H9 (cell line): ENCODE measurements at regions not wholly inside any gene's neighbourhood (a gene's known extent, or its start where the extent isn't known, plus 50 kb on each side); places are given as distances from the start of the nearest gene placed in this dataset.

Experiments used
- DNase-seq: peaks from one replicate; pipeline ENCODE4 v3.0.0-alpha.2; 2017
- H2AFZ ChIP-seq: one replicate; pipeline ENCODE4 v1.6.1; 2013; ENCODE audit warnings: mild to moderate bottlenecking, low read length, control low read depth, moderate library complexity
- H2AK5ac ChIP-seq: 2 replicates; pipeline ENCODE4 v1.6.1; 2013; ENCODE audit warnings: low read length, control low read depth, mixed read lengths; ENCODE audit not compliant: insufficient read length
- H2BK120ac ChIP-seq: one replicate; pipeline ENCODE4 v1.6.1; 2013; ENCODE audit warnings: low read depth, mild to moderate bottlenecking, low read length, control low read depth, inconsistent platforms; ENCODE audit not compliant: poor library complexity, severe bottlenecking
- H2BK12ac ChIP-seq: 2 replicates; pipeline ENCODE4 v1.6.1; 2013; ENCODE audit warnings: low read length, control low read depth, mixed read lengths, low read depth; ENCODE audit not compliant: insufficient read length
- H2BK15ac ChIP-seq: 2 replicates; pipeline ENCODE4 v1.6.1; 2013; ENCODE audit warnings: low read depth, low read length, control low read depth
- H2BK20ac ChIP-seq: one replicate; pipeline ENCODE4 v1.6.1; 2013; ENCODE audit warnings: low read depth, mild to moderate bottlenecking, low read length, control low read depth, inconsistent platforms; ENCODE audit not compliant: poor library complexity, severe bottlenecking
- H2BK5ac ChIP-seq: 2 replicates; pipeline ENCODE4 v1.6.1; 2013; ENCODE audit warnings: low read length, control low read depth, mixed read lengths; ENCODE audit not compliant: insufficient read length
- H3K14ac ChIP-seq: 2 replicates; pipeline ENCODE4 v1.6.1; 2013; ENCODE audit warnings: low read length, control low read depth; ENCODE audit not compliant: insufficient read depth
- H3K18ac ChIP-seq: 2 replicates; pipeline ENCODE4 v1.6.1; 2013; ENCODE audit warnings: low read depth, mild to moderate bottlenecking, mixed read lengths, low read length, control low read depth; ENCODE audit not compliant: insufficient read length
- H3K23ac ChIP-seq: 2 replicates; pipeline ENCODE4 v1.6.1; 2013; ENCODE audit warnings: low read length, control low read depth, mixed read lengths, low read depth; ENCODE audit not compliant: insufficient read length
- H3K23me2 ChIP-seq: 2 replicates; pipeline ENCODE4 v1.6.1; 2013; ENCODE audit warnings: low read depth, mild to moderate bottlenecking, mixed read lengths, low read length, control low read depth; ENCODE audit not compliant: insufficient read length, poor library complexity, severe bottlenecking
- H3K27ac ChIP-seq: 2 replicates; pipeline ENCODE4 v1.5.1; 2013; ENCODE audit warnings: low read length, control low read depth, mixed read lengths, low read depth; ENCODE audit not compliant: insufficient read length
- H3K27me3 ChIP-seq: 2 replicates; pipeline ENCODE4 v1.6.1; 2013; ENCODE audit warnings: low read length, control low read depth, inconsistent platforms; ENCODE audit not compliant: insufficient read depth
- H3K4ac ChIP-seq: 2 replicates; pipeline ENCODE4 v1.6.1; 2013; ENCODE audit warnings: low read depth, mild to moderate bottlenecking, control low read depth, inconsistent platforms, low read length, moderate library complexity
- H3K4me1 ChIP-seq: 2 replicates; pipeline ENCODE4 v1.6.1; 2013; ENCODE audit warnings: low read length, control low read depth, inconsistent platforms; ENCODE audit not compliant: insufficient read depth
- H3K4me2 ChIP-seq: 2 replicates; pipeline ENCODE4 v1.6.1; 2013; ENCODE audit warnings: low read length, control low read depth, mixed read lengths; ENCODE audit not compliant: insufficient read length, insufficient read depth
- H3K56ac ChIP-seq: 2 replicates; pipeline ENCODE4 v1.6.1; 2013; ENCODE audit warnings: low read depth, mild to moderate bottlenecking, mixed read lengths, low read length, control low read depth; ENCODE audit not compliant: insufficient read length
- H3K79me1 ChIP-seq: 2 replicates; pipeline ENCODE4 v1.6.1; 2013; ENCODE audit warnings: low read depth, mild to moderate bottlenecking, moderate library complexity, low read length, control low read depth, inconsistent platforms; ENCODE audit not compliant: insufficient read depth, poor library complexity, severe bottlenecking
- H3K79me2 ChIP-seq: 2 replicates; pipeline ENCODE4 v1.6.1; 2013; ENCODE audit warnings: low read length, control low read depth, inconsistent platforms; ENCODE audit not compliant: insufficient read depth
- H3K9ac ChIP-seq: 2 replicates; pipeline ENCODE4 v1.6.1; 2013; ENCODE audit warnings: low read length, control low read depth, mixed read lengths; ENCODE audit not compliant: insufficient read length; ENCODE audit errors: extremely low read depth
- H3K9me3 ChIP-seq: one replicate; pipeline ENCODE4 v1.6.1; 2013; ENCODE audit warnings: low read depth, low read length, inconsistent platforms; ENCODE audit not compliant: control insufficient read depth
- H3T11ph ChIP-seq: one replicate; pipeline ENCODE4 v1.6.1; 2013; ENCODE audit warnings: mild to moderate bottlenecking, low read length, control low read depth, inconsistent platforms
- H4K20me1 ChIP-seq: one replicate; pipeline ENCODE4 v1.6.1; 2013; ENCODE audit not compliant: control insufficient read depth, insufficient read length, insufficient read depth
- H4K5ac ChIP-seq: 2 replicates; pipeline ENCODE4 v1.6.1; 2013; ENCODE audit warnings: low read depth, mild to moderate bottlenecking, mixed read lengths, low read length, control low read depth; ENCODE audit not compliant: insufficient read length
- H4K8ac ChIP-seq: replicated peaks from 2 replicates; pipeline ENCODE4 v1.6.1; 2013; ENCODE audit warnings: low read length, control low read depth, mixed read lengths, low read depth; ENCODE audit not compliant: insufficient read length
- H4K91ac ChIP-seq: 2 replicates; pipeline ENCODE4 v1.6.1; 2013; ENCODE audit warnings: low read depth, mild to moderate bottlenecking, moderate library complexity, mixed read lengths, low read length, control low read depth; ENCODE audit not compliant: insufficient read length
- H3K27ac Mint-ChIP-seq, 3 experiments: 2 replicates in 2 of 3; 3 replicates in 1 of 3; pipeline ENCODE4 v1.8.0; 2020 to 2021; ENCODE audit warnings: mixed read lengths in 3 of 3, mild to moderate bottlenecking in 1 of 3, moderate library complexity in 1 of 3
- H3K27me3 Mint-ChIP-seq: 2 replicates; pipeline ENCODE4 v1.8.0; 2021; ENCODE audit warnings: low read depth, mild to moderate bottlenecking, moderate library complexity, mixed read lengths
- H3K36me3 Mint-ChIP-seq, 3 experiments: 2 replicates in 2 of 3; 3 replicates in 1 of 3; pipeline ENCODE4 v1.8.0; 2020 to 2021; ENCODE audit warnings: low read depth in 3 of 3, mixed read lengths in 3 of 3; ENCODE audit not compliant: insufficient read depth in 1 of 3
- H3K4me1 Mint-ChIP-seq, 2 experiments: 2 replicates each; pipeline ENCODE4 v1.8.0; 2020; ENCODE audit warnings: mixed read lengths in 2 of 2
- H3K4me3 Mint-ChIP-seq, 2 experiments: 2 replicates in 1 of 2; 3 replicates in 1 of 2; pipeline ENCODE4 v1.8.0; 2020 to 2021; ENCODE audit warnings: mild to moderate bottlenecking in 2 of 2, mixed read lengths in 2 of 2, moderate library complexity in 1 of 2
- H3K9me3 Mint-ChIP-seq, 2 experiments: 2 replicates in 1 of 2; 3 replicates in 1 of 2; pipeline ENCODE4 v1.8.0; 2020; ENCODE audit warnings: mild to moderate bottlenecking in 2 of 2, mixed read lengths in 2 of 2, moderate library complexity in 1 of 2
- CTCF ChIP-seq: fragments of 200-600 bp; sonication (generic); conservative IDR thresholded peaks from 3 replicates; pipeline ENCODE4 v1.8.0; 2021; ENCODE audit warnings: antibody characterized with exemption, mild to moderate bottlenecking

- Histone ChIP-seq H2AFZ (no peak overlapping the region), H2BK15ac (no peak overlapping the region), H4K8ac (no peak overlapping the region), H3K18ac (no peak overlapping the region), H4K5ac (no peak overlapping the region), H4K91ac (no peak overlapping the region), H2BK5ac (no peak overlapping the region), H3K4me2 (no peak overlapping the region), H3K56ac (no peak overlapping the region), H3K14ac (no peak overlapping the region), H2BK12ac (no peak overlapping the region), H3K4me1 (no peaks in the 10 kb centered on the region), H4K20me1 (no peaks in the 10 kb centered on the region), H3K27me3 (no peaks in the 10 kb centered on the region), H2AK5ac (no peak overlapping the region), H3K79me2 (no peaks in the 10 kb centered on the region), H3K27ac (no peak overlapping the region), H3K23ac (no peak overlapping the region), H3K9me3 (no peaks in the 10 kb centered on the region), H3K9ac (no peak overlapping the region), H2BK120ac (no peak overlapping the region), H3T11ph (no peak overlapping the region), H3K79me1 (no peaks in the 10 kb centered on the region), H2BK20ac (no peak overlapping the region), H3K4ac (no peak overlapping the region), H3K23me2 (no peaks in the 10 kb centered on the region)
- Mint-ChIP-seq H3K4me1 (peaks cover 13 to 14% of the 10 kb centered on the region in 2 experiments), H3K27ac (no peak overlapping the region), H3K27me3 (no peaks in the 10 kb centered on the region), H3K36me3 (no peaks in the 10 kb centered on the region; a peak in 1 of 7 replicates), H3K4me3 (no peak overlapping the region), H3K9me3 (no peaks in the 10 kb centered on the region)
- no peak for DNase-seq
- TF ChIP-seq CTCF: no peak
Measured at GRCh38 chr1:197848350-197848749, 54.1 kb upstream of the C1orf53 start.
